ENCODE measurements at regions not wholly inside any gene's neighbourhood (a gene's known extent, or its start where the extent isn't known, plus 50 kb on each side); places are given as distances from the start of the nearest gene placed in this dataset.

GRCh38 chr3:41148901-41149300 lies 50.4 kb upstream of the CTNNB1 start:
- TF ChIP-seq CTCF (IDR thresholded peaks at IDR 0.05) (no peak), EZH2 (IDR thresholded peaks at IDR 0.05) (no peak), EZH2phosphoT487 (IDR thresholded peaks at IDR 0.05) (no peak)

Measured in neural progenitor cell (in vitro differentiated cells).